Transverse colon (tissue), 3 donors: ENCODE measurements at regions not wholly inside any gene's neighbourhood (a gene's known extent, or its start where the extent isn't known, plus 50 kb on each side); places are given as distances from the start of the nearest gene placed in this dataset.

ENCODE experiments used
- CTCF ChIP-seq, 5 experiments: fragments of 200-600 bp in 3 of 5; fragments of 450-650 bp in 2 of 5; sonication (generic) in 3 of 5; IDR thresholded peaks; 1 replicate in 2 of 5; 2 replicates in 3 of 5; pipeline ENCODE4 v1.5.1; 2016 to 2017; ENCODE audit warnings: antibody characterized with exemption in 5 of 5, inconsistent platforms in 3 of 5, mild to moderate bottlenecking in 2 of 5, moderate library complexity in 1 of 5
- EP300 ChIP-seq: sonication (generic); formaldehyde crosslinking; IDR thresholded peaks from one replicate; pipeline ENCODE4 v1.6.1; 2017; ENCODE audit warnings: antibody characterized with exemption, low read depth
- POLR2A ChIP-seq: fragments of 450-650 bp; IDR thresholded peaks from one replicate; pipeline ENCODE4 v1.6.1; 2016; ENCODE audit warnings: antibody characterized with exemption, mild to moderate bottlenecking, moderate library complexity

DNA sequence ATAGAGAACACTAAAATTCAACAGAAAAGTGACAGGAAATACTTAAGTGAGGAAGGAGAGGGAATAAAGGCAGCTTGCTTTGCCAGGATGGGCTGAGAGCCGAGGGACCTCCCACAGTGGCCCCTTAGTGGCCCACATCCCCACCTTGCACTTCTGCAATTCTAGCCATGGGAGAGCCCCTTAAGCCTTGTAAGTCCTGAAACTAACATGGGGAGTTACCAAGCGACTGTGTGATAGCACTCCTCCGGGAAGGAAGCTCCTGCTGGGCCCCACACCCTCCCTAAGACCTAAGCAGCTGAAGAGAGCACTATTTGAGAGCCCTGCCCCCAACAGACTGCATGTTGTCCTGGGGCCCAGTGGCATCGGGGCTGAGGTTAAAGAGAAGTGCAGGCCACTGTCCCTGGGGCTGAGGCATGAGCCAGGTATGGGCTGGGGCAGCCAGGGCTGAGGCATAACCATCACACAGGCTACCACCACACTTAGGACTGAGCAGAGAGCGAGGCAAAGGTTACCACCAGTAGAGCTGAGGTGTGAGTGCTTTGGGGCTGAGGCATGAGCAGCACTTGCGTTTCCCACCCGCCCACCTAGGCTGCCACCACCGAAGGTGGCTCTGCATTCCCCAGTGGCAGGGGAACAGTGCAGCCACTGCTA, 301.8 kb upstream of the TRPC7 start:
- TF ChIP-seq EP300 (no peak), CTCF (IDR thresholded peaks at IDR 0.05) (no peak), POLR2A (no peak)
